ENCODE measurements at regions not wholly inside any gene's neighbourhood (a gene's known extent, or its start where the extent isn't known, plus 50 kb on each side); places are given as distances from the start of the nearest gene placed in this dataset.

- Histone ChIP-seq H3K9me3 (replicated peaks in 1 of 3) (no peaks in the 10 kb centered on the region), H3K27ac (no peak overlapping the region), H3K4me3 (no peak overlapping the region), H3K27me3 (no peaks in the 10 kb centered on the region), H3K4me1 (replicated peaks in 1 of 2) (no peaks in the 10 kb centered on the region), H3K36me3 (replicated peaks in 1 of 2) (no peaks in the 10 kb centered on the region)
- DNase-seq: peak in 4 of 7 donors; percentile 2 to 39 (median 9)
- TF ChIP-seq POLR2A (IDR thresholded peaks at IDR 0.05) (no peak), CTCF (IDR thresholded peaks at IDR 0.05) (no peak)
- 84 to 95% (median 91%) methylated on average over 7 of the region's 7 CpGs for WGBS, 4 donors
- intact Hi-C loops (cut with DNase I): no loop called here
Measured at GRCh38 chr6:43937236-43938177, 167.5 kb downstream of the VEGFA start.

DNA sequence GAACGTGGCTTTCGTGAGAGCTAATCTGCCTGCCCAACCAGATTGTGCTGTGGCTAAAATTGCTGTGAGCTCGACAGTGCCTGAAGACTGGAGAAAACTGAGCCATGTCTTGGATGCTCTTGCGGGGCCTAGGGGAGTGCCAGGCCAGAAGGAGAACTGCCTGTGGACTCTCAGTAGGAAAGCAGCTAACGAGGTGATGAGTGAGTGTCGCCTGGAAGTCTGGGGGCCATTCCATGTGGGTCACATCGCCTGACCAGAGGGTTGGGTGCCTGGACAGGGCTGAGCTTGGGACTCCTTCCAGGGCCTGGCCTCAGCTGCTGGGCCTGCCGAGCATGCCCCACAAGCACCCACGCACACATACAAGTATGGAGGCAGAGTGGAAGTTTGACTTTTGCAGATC lies 166.5 kb downstream of the VEGFA start:
- peak in 4 of 7 donors; percentile 2 to 35 (median 8) for DNase-seq
- TF ChIP-seq POLR2A (IDR thresholded peaks at IDR 0.05) (no peak), CTCF (IDR thresholded peaks at IDR 0.05) (no peak)

DNA sequence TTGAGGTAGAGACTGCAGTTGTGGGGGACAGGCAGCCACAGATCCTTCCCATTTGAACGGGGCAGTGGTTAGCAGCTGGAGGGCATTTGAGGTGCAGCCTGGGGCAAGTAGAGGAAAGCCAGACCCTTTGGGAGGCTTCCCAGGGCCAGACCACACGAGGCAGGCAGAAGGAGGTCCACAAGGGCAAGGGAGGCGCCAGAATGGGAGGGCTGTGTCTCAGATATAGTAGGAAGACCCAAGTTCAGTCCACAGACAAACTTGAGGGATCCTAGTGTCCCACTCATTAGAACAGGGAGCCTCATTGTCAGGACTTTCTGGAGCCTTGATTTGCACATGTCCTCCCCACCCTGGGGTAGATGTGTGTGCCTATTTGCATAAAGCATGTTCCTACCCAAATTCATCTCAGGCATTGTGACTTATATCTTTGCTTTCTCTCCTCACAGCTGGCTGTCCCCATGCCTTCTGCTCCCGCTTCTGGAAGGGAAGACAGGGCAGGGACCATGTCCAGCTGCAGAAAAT lies 166.0 kb downstream of the VEGFA start:
- intact Hi-C loops (cut with DNase I): no loop called here
- 80 to 91% (median 87%) methylated on average over 4 of the region's 4 CpGs for WGBS, 4 donors
- H3K4me3 ChIP-seq: no peak overlapping the region
- no peaks in the 10 kb centered on the region for H3K9me3 ChIP-seq (replicated peaks in 1 of 3)
- H3K36me3 ChIP-seq (replicated peaks in 1 of 2): no peaks in the 10 kb centered on the region
- TF ChIP-seq POLR2A (IDR thresholded peaks at IDR 0.05): no peak
- no peak for TF ChIP-seq CTCF (IDR thresholded peaks at IDR 0.05)
- no peak overlapping the region for H3K27ac ChIP-seq
- no peaks in the 10 kb centered on the region for H3K4me1 ChIP-seq (replicated peaks in 1 of 2)
- DNase-seq: peak in 3 of 7 donors; percentile 2 to 39 (median 5)
- no peaks in the 10 kb centered on the region for H3K27me3 ChIP-seq

More for the DNA sequence above, 166.5 kb downstream of the VEGFA start:
- H3K36me3 ChIP-seq (replicated peaks in 1 of 2): no peaks in the 10 kb centered on the region
- H3K4me3 ChIP-seq: no peak overlapping the region
- WGBS, 4 donors: 86 to 97% (median 92%) methylated on average over 9 of the region's 9 CpGs
- H3K4me1 ChIP-seq (replicated peaks in 1 of 2): no peaks in the 10 kb centered on the region
- H3K9me3 ChIP-seq (replicated peaks in 1 of 3): no peaks in the 10 kb centered on the region
- H3K27me3 ChIP-seq: no peaks in the 10 kb centered on the region
- H3K27ac ChIP-seq: no peak overlapping the region
- intact Hi-C loops (cut with DNase I): no loop called here

DNA sequence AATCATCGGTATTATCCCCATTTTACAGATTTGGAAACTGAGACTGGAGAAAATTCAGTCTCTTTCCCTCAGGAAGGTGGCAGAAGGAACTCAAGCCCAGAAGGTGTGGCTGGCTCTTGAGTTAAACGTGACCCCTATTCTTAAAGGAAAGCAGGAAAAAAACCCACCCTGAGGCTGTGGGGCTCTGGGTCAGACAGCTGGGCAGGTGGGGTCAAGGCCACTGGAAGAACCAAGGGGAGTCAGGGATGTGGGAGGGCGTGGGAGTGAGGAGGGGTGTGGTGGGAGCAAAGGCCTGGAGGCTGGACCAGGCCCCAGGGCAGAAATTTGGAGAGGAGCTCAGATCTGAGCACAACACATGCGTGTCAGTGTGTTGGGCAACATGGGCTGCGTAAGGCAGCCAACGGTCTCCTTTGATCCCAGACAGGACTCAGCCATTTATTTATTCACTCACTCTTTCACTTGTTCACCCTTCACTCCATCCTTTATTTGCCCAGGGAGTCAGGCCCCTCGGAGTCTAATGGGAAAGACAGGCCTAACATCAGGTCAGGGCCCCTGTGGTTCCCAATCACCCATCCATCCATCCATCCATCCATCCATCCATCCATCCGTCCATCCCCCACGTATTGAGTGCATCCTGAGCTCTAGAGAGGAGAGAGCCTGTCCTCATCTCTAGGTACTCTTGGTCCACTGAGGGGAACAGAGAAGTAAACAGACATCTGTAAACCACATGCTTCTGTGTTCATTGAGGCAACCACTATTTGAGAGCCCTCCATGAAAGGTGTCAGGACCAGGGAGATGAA lies 165.0 kb downstream of the VEGFA start:
- WGBS, 4 donors: 87 to 93% (median 90%) methylated on average over 9 of the region's 9 CpGs
- intact Hi-C loops (cut with DNase I): no loop called here
- TF ChIP-seq POLR2A (IDR thresholded peaks at IDR 0.05): no peak
- TF ChIP-seq CTCF (IDR thresholded peaks at IDR 0.05): no peak
- no peaks in the 10 kb centered on the region for H3K9me3 ChIP-seq (replicated peaks in 1 of 3)
- H3K27ac ChIP-seq: no peak overlapping the region
- DNase-seq: peak in 1 of 7 donors; percentile 0
- H3K27me3 ChIP-seq: no peaks in the 10 kb centered on the region
- H3K4me1 ChIP-seq (replicated peaks in 1 of 2): no peaks in the 10 kb centered on the region
- H3K36me3 ChIP-seq (replicated peaks in 1 of 2): no peaks in the 10 kb centered on the region
- H3K4me3 ChIP-seq: no peak overlapping the region
